ENCODE measurements at regions not wholly inside any gene's neighbourhood (a gene's known extent, or its start where the extent isn't known, plus 50 kb on each side); places are given as distances from the start of the nearest gene placed in this dataset.

GRCh38 chr11:69931994-69932910 is 113.0 kb upstream of the FGF3 start:
- peak; percentile 12 for DNase-seq

GRCh38 chr11:69934861-69935494 is 115.8 kb upstream of the FGF3 start:
- peak; percentile 8 for DNase-seq

GRCh38 chr11:69935941-69936505 is 116.8 kb upstream of the FGF3 start:
- no peak for DNase-seq

- DNase-seq: no peak
Measured at GRCh38 chr11:69936771-69937170, 117.6 kb upstream of the FGF3 start.

- DNase-seq: no peak
Measured at GRCh38 chr11:69938206-69938605, 119.0 kb upstream of the FGF3 start.

GRCh38 chr11:69939551-69940245 is 120.5 kb upstream of the FGF3 start:
- peak; percentile 74 for DNase-seq

GRCh38 chr11:69940246-69940610 is 121.0 kb upstream of the FGF3 start:
- DNase-seq: no peak

- no peak for DNase-seq
Measured at GRCh38 chr11:69941546-69942332, 122.5 kb upstream of the FGF3 start.

- no peak for DNase-seq
Measured at GRCh38 chr11:69942333-69942820, 123.2 kb upstream of the FGF3 start.

GRCh38 chr11:69943066-69943465 is 123.8 kb upstream of the FGF3 start:
- DNase-seq: no peak

- no peak for DNase-seq
Measured at GRCh38 chr11:69943506-69943905, 124.3 kb upstream of the FGF3 start.

GRCh38 chr11:69944146-69944795 is 125.1 kb upstream of the FGF3 start:
- DNase-seq: no peak

GRCh38 chr11:69945157-69945556 is 125.9 kb upstream of the FGF3 start:
- no peak for DNase-seq

GRCh38 chr11:69947059-69947792 is 128.0 kb upstream of the FGF3 start:
- no peak for DNase-seq

- DNase-seq: no peak
Measured at GRCh38 chr11:69947793-69948255, 128.6 kb upstream of the FGF3 start.

- no peak for DNase-seq
Measured at GRCh38 chr11:69948256-69949141, 129.3 kb upstream of the FGF3 start.

GRCh38 chr11:69949327-69949726 is 128.8 kb upstream of the ANO1 start:
- DNase-seq: no peak

- DNase-seq: no peak
Measured at GRCh38 chr11:69950120-69950519, 128.0 kb upstream of the ANO1 start.

- no peak for DNase-seq
Measured at GRCh38 chr11:69950621-69951020, 127.5 kb upstream of the ANO1 start.

GRCh38 chr11:69951821-69952220 is 126.3 kb upstream of the ANO1 start:
- no peak for DNase-seq
